Astrocyte (in vitro differentiated cells and primary cell): ENCODE measurements at regions not wholly inside any gene's neighbourhood (a gene's known extent, or its start where the extent isn't known, plus 50 kb on each side); places are given as distances from the start of the nearest gene placed in this dataset.
"Not testable (repeated sequence)": the region's sequence is repeated elsewhere in the genome, so short reads cannot be mapped to it uniquely, and the experiment has no call there.

Experiments used
- DNase-seq: peaks from one replicate; pipeline ENCODE4 v3.0.0-alpha.2; 2010; ENCODE audit warnings: low read depth
- FAIRE-seq: peaks from 2 replicates; lab custom pipeline; 2011; peaks lifted over from hg19 to GRCh38; lab: Jason Lieb, UNC
- H2AFZ ChIP-seq: 2 replicates; pipeline ENCODE4 v1.6.0; 2012; ENCODE audit warnings: low read depth, low read length, inconsistent platforms
- H3K27ac ChIP-seq: 2 replicates; pipeline ENCODE4 v1.5.1; 2011; ENCODE audit warnings: low read depth, low read length, inconsistent platforms
- H3K27me3 ChIP-seq: 2 replicates; pipeline ENCODE4 v1.6.0; 2011; ENCODE audit warnings: low read length, inconsistent platforms; ENCODE audit not compliant: insufficient read depth
- H3K36me3 ChIP-seq: 2 replicates; pipeline ENCODE4 v1.5.1; 2011; ENCODE audit warnings: low read length, inconsistent platforms; ENCODE audit not compliant: insufficient read depth
- H3K4me1 ChIP-seq: 2 replicates; pipeline ENCODE4 v1.5.1; 2011; ENCODE audit warnings: low read length, inconsistent platforms; ENCODE audit not compliant: insufficient read depth
- H3K4me2 ChIP-seq: 2 replicates; pipeline ENCODE4 v1.6.0; 2012; ENCODE audit warnings: low read length, inconsistent platforms
- H3K4me3 ChIP-seq: 2 replicates; pipeline ENCODE4 v1.5.1; 2011; ENCODE audit warnings: low read depth, mild to moderate bottlenecking, low read length, inconsistent platforms; ENCODE audit not compliant: insufficient read depth
- H3K79me2 ChIP-seq: 2 replicates; pipeline ENCODE4 v1.6.0; 2012; ENCODE audit warnings: mild to moderate bottlenecking, low read length, inconsistent platforms; ENCODE audit not compliant: insufficient read depth
- H3K9ac ChIP-seq: 2 replicates; pipeline ENCODE4 v1.6.0; 2012; ENCODE audit warnings: mild to moderate bottlenecking, low read length, inconsistent platforms
- H3K9me3 ChIP-seq: 2 replicates; pipeline ENCODE4 v1.5.1; 2012; ENCODE audit warnings: low read depth, mild to moderate bottlenecking, low read length, inconsistent platforms; ENCODE audit not compliant: insufficient read depth
- H4K20me1 ChIP-seq: 2 replicates; pipeline ENCODE4 v1.6.0; 2012; ENCODE audit warnings: low read length, inconsistent platforms; ENCODE audit not compliant: insufficient read depth
- H3K27ac Mint-ChIP-seq: one replicate; pipeline ENCODE4 v1.8.0; 2021; ENCODE audit warnings: mild to moderate bottlenecking, mixed read lengths; ENCODE audit not compliant: unreplicated experiment
- H3K27me3 Mint-ChIP-seq: one replicate; pipeline ENCODE4 v1.8.0; 2021; ENCODE audit warnings: low read depth, mixed read lengths; ENCODE audit not compliant: unreplicated experiment
- H3K36me3 Mint-ChIP-seq: one replicate; pipeline ENCODE4 v1.8.0; 2021; ENCODE audit warnings: low read depth, mixed read lengths; ENCODE audit not compliant: unreplicated experiment
- H3K4me1 Mint-ChIP-seq: one replicate; pipeline ENCODE4 v1.8.0; 2021; ENCODE audit warnings: low read depth, mixed read lengths; ENCODE audit not compliant: unreplicated experiment
- H3K4me3 Mint-ChIP-seq: one replicate; pipeline ENCODE4 v1.8.0; 2021; ENCODE audit warnings: mild to moderate bottlenecking, moderate library complexity, mixed read lengths; ENCODE audit not compliant: unreplicated experiment
- H3K9me3 Mint-ChIP-seq: one replicate; pipeline ENCODE4 v1.8.0; 2021; ENCODE audit warnings: mild to moderate bottlenecking, mixed read lengths; ENCODE audit not compliant: unreplicated experiment
- CTCF ChIP-seq: IDR thresholded peaks from 2 replicates; pipeline ENCODE4 v1.5.1; 2011; ENCODE audit warnings: low read depth, mild to moderate bottlenecking, inconsistent platforms, low read length, moderate library complexity; ENCODE audit not compliant: insufficient read depth
- EZH2 ChIP-seq: IDR thresholded peaks from 2 replicates; pipeline ENCODE4 v1.6.1; 2012; ENCODE audit warnings: mild to moderate bottlenecking, low read length, inconsistent platforms; ENCODE audit not compliant: insufficient read depth

GRCh38 chr1:94349853-94350252, 68.3 kb upstream of the ABCD3 start:
- FAIRE-seq = no peak
- Mint-ChIP-seq H3K4me1 (no peaks in the 10 kb centered on the region), H3K27me3 (peaks cover 39% of the 10 kb centered on the region)

DNA sequence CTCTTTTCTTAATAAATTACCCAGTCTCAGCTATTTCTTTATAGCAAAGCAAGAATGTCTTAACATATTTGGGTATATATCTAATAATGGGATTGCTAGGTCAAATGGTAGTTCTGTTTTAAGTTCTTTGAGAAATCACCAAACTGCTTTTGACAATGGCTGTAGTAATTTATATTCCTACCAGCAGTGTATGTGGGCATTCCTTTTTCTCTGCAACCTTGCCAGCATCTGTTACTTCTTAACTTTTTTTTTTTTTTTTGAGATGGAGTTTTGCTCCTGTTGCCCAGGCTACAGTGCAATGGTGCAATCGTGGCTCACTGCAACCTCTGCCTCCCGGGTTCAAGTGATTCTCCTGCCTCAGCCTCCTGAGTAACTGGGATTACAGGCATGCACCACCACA, 69.8 kb upstream of the ABCD3 start:
- peaks cover 38% of the 10 kb centered on the region for H3K27me3 Mint-ChIP-seq
- not testable (repeated sequence) for FAIRE-seq, H3K9me3 Mint-ChIP-seq, H3K4me1 ChIP-seq, H3K9ac ChIP-seq, H3K4me3 ChIP-seq, H4K20me1 ChIP-seq, H3K27ac ChIP-seq, H3K4me1 Mint-ChIP-seq, H3K4me3 Mint-ChIP-seq, H3K36me3 Mint-ChIP-seq, H3K27ac Mint-ChIP-seq, H3K79me2 ChIP-seq, H2AFZ ChIP-seq, H3K36me3 ChIP-seq, DNase-seq, H3K9me3 ChIP-seq, H3K4me2 ChIP-seq
- peaks cover 14% of the 10 kb centered on the region for H3K27me3 ChIP-seq

More at GRCh38 chr1:94349853-94350252, 68.3 kb upstream of the ABCD3 start:
- Histone ChIP-seq H3K9me3 (no peaks in the 10 kb centered on the region), H3K27ac (no peak overlapping the region), H3K9ac (no peak overlapping the region), H2AFZ (no peak overlapping the region), H3K4me3 (no peak overlapping the region), H3K27me3 (peaks cover 17% of the 10 kb centered on the region), H3K4me1 (no peaks in the 10 kb centered on the region), H3K4me2 (no peak overlapping the region), H4K20me1 (no peaks in the 10 kb centered on the region), H3K79me2 (no peaks in the 10 kb centered on the region), H3K36me3 (no peaks in the 10 kb centered on the region)
- TF ChIP-seq CTCF (no peak), EZH2 (no peak)
- no peaks in the 10 kb centered on the region for H3K36me3 Mint-ChIP-seq
- no peak overlapping the region for H3K4me3 Mint-ChIP-seq
- H3K9me3 Mint-ChIP-seq = peaks cover 4% of the 10 kb centered on the region
- no peak for DNase-seq
- H3K27ac Mint-ChIP-seq = no peak overlapping the region

DNA sequence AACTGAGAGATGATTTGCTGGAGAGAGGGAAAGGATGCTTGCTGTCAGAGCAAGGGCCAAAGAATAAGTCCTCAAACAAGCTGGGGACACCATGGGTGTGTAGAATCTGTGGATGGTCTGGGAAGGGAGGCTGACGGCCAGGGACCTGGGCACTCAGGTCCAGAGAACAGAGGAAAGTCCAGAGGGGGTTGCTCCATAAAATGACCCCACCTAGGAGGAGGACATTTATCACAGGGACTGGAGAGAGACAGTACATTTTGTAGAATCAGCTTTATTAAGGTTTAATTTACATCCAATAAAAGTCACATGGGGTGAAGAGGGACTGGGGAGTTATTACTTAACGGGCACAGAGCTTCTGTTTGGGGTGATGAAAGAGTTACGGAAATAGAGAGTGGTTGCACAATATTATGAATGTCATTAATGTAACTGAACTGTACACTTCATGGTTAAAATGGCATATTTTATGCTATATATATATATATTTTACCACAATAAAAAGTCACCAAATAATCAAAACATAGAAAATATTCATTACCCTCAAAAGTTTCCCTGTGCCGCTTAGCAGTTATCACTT, 73.0 kb upstream of the ABCD3 start:
- H3K27me3 Mint-ChIP-seq = peaks cover 21% of the 10 kb centered on the region

More for the DNA sequence above, 73.0 kb upstream of the ABCD3 start:
- TF ChIP-seq EZH2 (no peak), CTCF (no peak)
- Histone ChIP-seq H3K9ac (no peak overlapping the region), H3K4me2 (no peak overlapping the region), H2AFZ (no peak overlapping the region), H3K36me3 (no peaks in the 10 kb centered on the region), H3K9me3 (peaks cover 4% of the 10 kb centered on the region), H3K4me3 (no peak overlapping the region), H3K4me1 (no peaks in the 10 kb centered on the region), H3K27me3 (peaks cover 4% of the 10 kb centered on the region), H3K79me2 (no peaks in the 10 kb centered on the region), H4K20me1 (no peaks in the 10 kb centered on the region), H3K27ac (no peak overlapping the region)
- Mint-ChIP-seq H3K4me3 (no peak overlapping the region), H3K4me1 (no peaks in the 10 kb centered on the region), H3K27ac (no peak overlapping the region), H3K36me3 (no peaks in the 10 kb centered on the region), H3K9me3 (peaks cover 2% of the 10 kb centered on the region)
- no peak for FAIRE-seq
- no peak for DNase-seq
